HepG2 (cell line): ENCODE measurements at regions not wholly inside any gene's neighbourhood (a gene's known extent, or its start where the extent isn't known, plus 50 kb on each side); places are given as distances from the start of the nearest gene placed in this dataset.

Experiments used
- ATAC-seq: fragments of 200-7000 bp; cut with Tn5 transposase; 3 replicates; pipeline ENCODE4 v1.9.1; 2020; ENCODE audit warnings: mild to moderate bottlenecking, moderate library complexity
- BruUV-seq: library from RNA; stranded (reverse); fragments of 400-500 nt; replicated peaks from 2 replicates; lab custom pipeline; 2021; lab: Mats Ljungman, UMichigan
- CTCF ChIA-PET: fragments of 300-600 bp; formaldehyde crosslinking; extraction: SDS; loops from one replicate; lab custom pipeline; 2021; ENCODE audit warnings: low total read pairs, inconsistent platforms, low intra/inter-chr PET ratio; lab: Yijun Ruan, JAX
- POLR2A ChIA-PET: fragments of 350-600 bp; sonication (Branson Sonifier 250); formaldehyde crosslinking; loops from one replicate; lab custom pipeline; 2020; ENCODE audit warnings: antibody characterized with exemption, inconsistent platforms; lab: Yijun Ruan, JAX
- DNase-seq: peaks from one replicate; pipeline ENCODE4 v3.0.0-alpha.2; 2015; ENCODE audit warnings: low spot score
- FAIRE-seq: peaks from 3 replicates; lab custom pipeline; 2011; peaks lifted over from hg19 to GRCh38; lab: Jason Lieb, UNC
- H2AFZ ChIP-seq: one replicate; pipeline ENCODE4 v1.6.1; 2011; ENCODE audit warnings: low read length, inconsistent platforms
- H3K27ac ChIP-seq: fragments of 300-600 bp; 3 replicates; pipeline ENCODE4 v1.8.0; 2011; ENCODE audit warnings: mixed run types, mild to moderate bottlenecking, mixed read lengths, low read length, inconsistent platforms; ENCODE audit not compliant: insufficient read depth; ENCODE audit errors: extremely low read length
- H3K27me3 ChIP-seq, 2 experiments: fragments of 200-600 bp in 1 of 2; 2 replicates in 1 of 2; 3 replicates in 1 of 2; pipeline versions ENCODE4 v1.6.0 to v1.8.0; 2011; ENCODE audit warnings: low read length in 2 of 2, mild to moderate bottlenecking in 2 of 2, moderate library complexity in 2 of 2, inconsistent platforms in 1 of 2; ENCODE audit not compliant: insufficient read depth in 2 of 2, control insufficient read depth in 1 of 2
- H3K36me3 ChIP-seq, 2 experiments: fragments of 200-600 bp in 1 of 2; replicated peaks in 1 of 2; 2 replicates in 1 of 2; 3 replicates in 1 of 2; pipeline versions ENCODE4 v1.5.1 to v1.8.0; 2011; ENCODE audit warnings: low read length in 2 of 2, inconsistent platforms in 1 of 2; ENCODE audit not compliant: insufficient read depth in 2 of 2, control insufficient read depth in 1 of 2
- H3K4me1 ChIP-seq: 2 replicates; pipeline ENCODE4 v1.5.1; 2012; ENCODE audit warnings: low read length, inconsistent platforms; ENCODE audit not compliant: insufficient read depth
- H3K4me2 ChIP-seq: 2 replicates; pipeline ENCODE4 v1.6.0; 2011; ENCODE audit warnings: low read depth, low read length, inconsistent platforms
- H3K4me3 ChIP-seq, 3 experiments: fragments of 200-600 bp in 1 of 3; sonication (generic), shearing (Covaris generic) in 1 of 3; replicated peaks in 1 of 3; 2 replicates each; pipeline ENCODE4 v1.5.1; 2011 to 2016; ENCODE audit warnings: low read length in 3 of 3, inconsistent platforms in 2 of 3, low read depth in 2 of 3, mild to moderate bottlenecking in 2 of 3, control low read depth in 1 of 3, mixed read lengths in 1 of 3; ENCODE audit not compliant: insufficient read depth in 1 of 3
- H3K79me2 ChIP-seq: one replicate; pipeline ENCODE4 v1.6.1; 2011; ENCODE audit warnings: low read length, inconsistent platforms; ENCODE audit not compliant: insufficient read depth
- H3K9ac ChIP-seq: 2 replicates; pipeline ENCODE4 v1.6.0; 2011; ENCODE audit warnings: mild to moderate bottlenecking, low read depth, low read length, inconsistent platforms; ENCODE audit not compliant: insufficient read depth
- H3K9me3 ChIP-seq: 2 replicates; pipeline ENCODE4 v1.5.1; 2012; ENCODE audit warnings: mild to moderate bottlenecking, low read length
- H4K20me1 ChIP-seq: 2 replicates; pipeline ENCODE4 v1.6.0; 2011; ENCODE audit warnings: inconsistent platforms, mild to moderate bottlenecking, low read length, moderate library complexity; ENCODE audit not compliant: insufficient read depth
- ATRX ChIP-seq: sonication (generic); formaldehyde crosslinking; IDR thresholded peaks from 2 replicates; pipeline ENCODE4 v1.4.0; 2020; ENCODE audit warnings: missing genetic modification reagents, borderline replicate concordance
- FOXM1 ChIP-seq: sonication (generic); formaldehyde crosslinking; IDR thresholded peaks from 2 replicates; pipeline ENCODE4 v1.5.0; 2020; ENCODE audit warnings: missing genetic modification reagents
- RCOR2 ChIP-seq: IDR thresholded peaks from 2 replicates; pipeline ENCODE4 v1.6.1; 2016; ENCODE audit warnings: missing biosample characterization, missing genetic modification reagents
- ZNF761 ChIP-seq: sonication (generic); formaldehyde crosslinking; conservative IDR thresholded peaks from 2 replicates; pipeline ENCODE4 v1.4.0; 2020; ENCODE audit warnings: mild to moderate bottlenecking, missing genetic modification reagents
- WGBS: methylation state at CpG from one replicate; pipeline ENCODE4 v1.1.6; 2017; ENCODE audit warnings: low lambda C conversion rate; 5-methylcytosine and 5-hydroxymethylcytosine counted together
- in situ Hi-C: cut with HindIII; loops from 2 replicates; pipeline ENCODE4 v1.10.0; 2017; ENCODE audit warnings: low pct_unique_long_range_greater_than_20kb; ENCODE audit not compliant: extremely low pct_ligation_motif_present
- intact Hi-C: fragments of 100-400 bp; cut with micrococcal nuclease; formaldehyde crosslinking; loops from one replicate; pipeline ENCODE4 v1.10.0; 2022; ENCODE audit not compliant: unreplicated experiment
- TF ChIP-seq, protein P1 (sequence below): sonication (generic); formaldehyde crosslinking; conservative IDR thresholded peaks from 2 replicates; pipeline ENCODE4 v1.8.0; 2022; ENCODE audit warnings: mild to moderate bottlenecking, moderate library complexity, missing genetic modification reagents
- TF ChIP-seq, protein P2 (sequence below): sonication (generic); formaldehyde crosslinking; IDR thresholded peaks from 2 replicates; pipeline ENCODE4 v1.5.0; 2020; ENCODE audit warnings: missing genetic modification reagents

DNA sequence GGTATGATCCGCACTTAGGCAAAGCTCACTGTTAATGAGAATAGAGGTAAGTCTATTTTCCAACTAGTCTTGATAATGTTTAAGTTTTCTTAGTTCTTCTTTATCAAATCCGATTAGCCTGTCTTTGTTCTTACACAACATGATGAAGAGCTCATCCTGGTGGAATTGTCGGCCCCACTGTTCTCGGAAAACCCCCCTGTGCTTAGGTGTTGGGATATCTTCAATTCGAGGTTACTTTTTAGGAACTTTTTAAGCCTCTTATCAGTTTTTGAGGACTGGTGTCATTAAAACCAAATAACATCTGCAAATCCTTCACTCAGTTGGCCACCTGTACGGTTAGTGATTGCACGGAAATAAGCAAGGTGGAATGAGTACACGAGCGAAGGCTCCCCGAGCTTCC is 60.7 kb upstream of the KIF26B start:
- in situ Hi-C loops (no loop called here), intact Hi-C loops (no loop called here)
- Histone ChIP-seq H3K4me3 (no peak overlapping the region), H3K79me2 (no peaks in the 10 kb centered on the region), H3K9me3 (no peaks in the 10 kb centered on the region), H3K27me3 (no peaks in the 10 kb centered on the region), H3K4me2 (no peak overlapping the region), H2AFZ (no peak overlapping the region), H3K27ac (no peak overlapping the region), H4K20me1 (no peaks in the 10 kb centered on the region), H3K4me1 (peaks cover 69% of the 10 kb centered on the region), H3K36me3 (no peaks in the 10 kb centered on the region), H3K9ac (no peak overlapping the region)
- TF ChIP-seq ATRX (CRISPR knock-in tag), result no peak
- TF ChIP-seq, protein P1, sequence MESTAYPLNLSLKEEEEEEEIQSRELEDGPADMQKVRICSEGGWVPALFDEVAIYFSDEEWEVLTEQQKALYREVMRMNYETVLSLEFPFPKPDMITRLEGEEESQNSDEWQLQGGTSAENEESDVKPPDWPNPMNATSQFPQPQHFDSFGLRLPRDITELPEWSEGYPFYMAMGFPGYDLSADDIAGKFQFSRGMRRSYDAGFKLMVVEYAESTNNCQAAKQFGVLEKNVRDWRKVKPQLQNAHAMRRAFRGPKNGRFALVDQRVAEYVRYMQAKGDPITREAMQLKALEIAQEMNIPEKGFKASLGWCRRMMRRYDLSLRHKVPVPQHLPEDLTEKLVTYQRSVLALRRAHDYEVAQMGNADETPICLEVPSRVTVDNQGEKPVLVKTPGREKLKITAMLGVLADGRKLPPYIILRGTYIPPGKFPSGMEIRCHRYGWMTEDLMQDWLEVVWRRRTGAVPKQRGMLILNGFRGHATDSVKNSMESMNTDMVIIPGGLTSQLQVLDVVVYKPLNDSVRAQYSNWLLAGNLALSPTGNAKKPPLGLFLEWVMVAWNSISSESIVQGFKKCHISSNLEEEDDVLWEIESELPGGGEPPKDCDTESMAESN (CRISPR knock-in tag), result no peak
- no peak for TF ChIP-seq ZNF761 (CRISPR knock-in tag)
- no peak for TF ChIP-seq FOXM1 (CRISPR knock-in tag)
- TF ChIP-seq RCOR2 (CRISPR knock-in tag), result no peak
- TF ChIP-seq, protein P2, sequence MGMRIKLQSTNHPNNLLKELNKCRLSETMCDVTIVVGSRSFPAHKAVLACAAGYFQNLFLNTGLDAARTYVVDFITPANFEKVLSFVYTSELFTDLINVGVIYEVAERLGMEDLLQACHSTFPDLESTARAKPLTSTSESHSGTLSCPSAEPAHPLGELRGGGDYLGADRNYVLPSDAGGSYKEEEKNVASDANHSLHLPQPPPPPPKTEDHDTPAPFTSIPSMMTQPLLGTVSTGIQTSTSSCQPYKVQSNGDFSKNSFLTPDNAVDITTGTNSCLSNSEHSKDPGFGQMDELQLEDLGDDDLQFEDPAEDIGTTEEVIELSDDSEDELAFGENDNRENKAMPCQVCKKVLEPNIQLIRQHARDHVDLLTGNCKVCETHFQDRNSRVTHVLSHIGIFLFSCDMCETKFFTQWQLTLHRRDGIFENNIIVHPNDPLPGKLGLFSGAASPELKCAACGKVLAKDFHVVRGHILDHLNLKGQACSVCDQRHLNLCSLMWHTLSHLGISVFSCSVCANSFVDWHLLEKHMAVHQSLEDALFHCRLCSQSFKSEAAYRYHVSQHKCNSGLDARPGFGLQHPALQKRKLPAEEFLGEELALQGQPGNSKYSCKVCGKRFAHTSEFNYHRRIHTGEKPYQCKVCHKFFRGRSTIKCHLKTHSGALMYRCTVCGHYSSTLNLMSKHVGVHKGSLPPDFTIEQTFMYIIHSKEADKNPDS (CRISPR knock-in tag), result no peak
- no peak for DNase-seq
- no peak for FAIRE-seq
- BruUV-seq, result no TSS peak
- ATAC-seq, result no peak
- WGBS, result 98% methylated on average over 10 of the region's 10 CpGs
- POLR2A ChIA-PET, result no interaction called here
- CTCF ChIA-PET, result no interaction called here
